Right lobe of liver (tissue), 6 donors: ENCODE measurements at regions not wholly inside any gene's neighbourhood (a gene's known extent, or its start where the extent isn't known, plus 50 kb on each side); places are given as distances from the start of the nearest gene placed in this dataset.

ENCODE experiments used
- ATAC-seq, 4 donors: fragments of 200-7000 bp; cut with Tn5 transposase; one replicate each; pipeline ENCODE4 v1.9.1; 2020; ENCODE audit warnings: mild to moderate bottlenecking in 4 of 4, moderate library complexity in 4 of 4
- DNase-seq, 3 donors: peaks; one replicate each; pipeline ENCODE4 v3.0.0-alpha.2; 2020
- H3K27ac ChIP-seq, 3 donors: fragments of 200-600 bp; one replicate each; pipeline ENCODE4 v1.8.0; 2022
- H3K27me3 ChIP-seq, 2 donors: fragments of 200-600 bp; one replicate each; pipeline ENCODE4 v1.8.0; 2022
- H3K36me3 ChIP-seq, 4 donors: fragments of 200-600 bp; sonication (generic) in 1 of 4; one replicate each; pipeline versions ENCODE4 v1.5.1 to v1.8.0; 2017 to 2022; ENCODE audit warnings: control low read depth in 1 of 4
- H3K4me1 ChIP-seq, 4 donors: fragments of 200-600 bp; sonication (generic) in 1 of 4; one replicate each; pipeline versions ENCODE4 v1.5.1 to v1.8.0; 2017 to 2022; ENCODE audit warnings: control low read depth in 1 of 4
- H3K4me3 ChIP-seq, 3 donors: fragments of 200-600 bp; one replicate each; pipeline ENCODE4 v1.8.0; 2022
- H3K9me3 ChIP-seq, 4 donors: fragments of 200-600 bp; sonication (generic) in 1 of 4; one replicate each; pipeline versions ENCODE4 v1.5.1 to v1.8.0; 2017 to 2022; ENCODE audit warnings: control low read depth in 1 of 4
- CTCF ChIP-seq, 4 donors: fragments of 200-600 bp in 3 of 4; fragments of 450-650 bp in 1 of 4; IDR thresholded peaks; one replicate each; pipeline versions ENCODE4 v1.5.1 to v1.8.0; 2016 to 2022; ENCODE audit warnings: antibody characterized with exemption in 4 of 4, mild to moderate bottlenecking in 2 of 4
- POLR2A ChIP-seq: fragments of 450-650 bp; IDR thresholded peaks from one replicate; pipeline ENCODE4 v1.6.1; 2017; ENCODE audit warnings: antibody characterized with exemption, mild to moderate bottlenecking
- WGBS: methylation state at CpG from one replicate; pipeline ENCODE4 v1.1.6; 2018; ENCODE audit warnings: low coverage, low lambda C conversion rate; ENCODE audit not compliant: insufficient coverage; ENCODE audit errors: missing lambda C conversion rate; 5-methylcytosine and 5-hydroxymethylcytosine counted together
- intact Hi-C, 2 donors: fragments of 100-400 bp; cut with DNase I; formaldehyde crosslinking; loops; one replicate each; pipeline versions ENCODE4 v1.11.2 to v1.14.1; 2022
- donor health status: DM: no; HTN: yes; CAD: no.
- donor health status: DM: no; HTN: no; CAD: no.
- donor health status: DM: no; HTN: no; CAD: no.
- donor health status: DM: no; HTN: yes; CAD: no.
- donor health status: DM: no; HTN: yes; CAD: no.

- Histone ChIP-seq H3K36me3 (no peaks in the 10 kb centered on the region), H3K4me1 (no peaks in the 10 kb centered on the region), H3K27ac (no peak overlapping the region), H3K4me3 (no peak overlapping the region), H3K9me3 (no peaks in the 10 kb centered on the region), H3K27me3 (no peaks in the 10 kb centered on the region)
- DNase-seq (no peak), ATAC-seq (no peak)
- WGBS: no CpG with 5 or more reads among the region's 18 CpGs
- intact Hi-C loops: no loop called here
- no peak for TF ChIP-seq POLR2A
- TF ChIP-seq CTCF (IDR thresholded peaks at IDR 0.05): no peak
Observed at GRCh38 chr10:107545717-107546116, 381.2 kb upstream of the SORCS1 start.

GRCh38 chr10:107544706-107545520, 380.4 kb upstream of the SORCS1 start:
- Histone ChIP-seq H3K36me3 (no peaks in the 10 kb centered on the region), H3K4me1 (no peaks in the 10 kb centered on the region), H3K4me3 (no peak overlapping the region), H3K27ac (no peak overlapping the region), H3K27me3 (no peaks in the 10 kb centered on the region), H3K9me3 (no peaks in the 10 kb centered on the region)
- no peak for TF ChIP-seq CTCF (IDR thresholded peaks at IDR 0.05)
- no peak for TF ChIP-seq POLR2A
- intact Hi-C loops: no loop called here
- ATAC-seq (no peak), DNase-seq (no peak)
- WGBS: 69% methylated on average over 5 of the region's 14 CpGs

- Histone ChIP-seq H3K4me1 (no peaks in the 10 kb centered on the region), H3K36me3 (no peaks in the 10 kb centered on the region), H3K9me3 (no peaks in the 10 kb centered on the region), H3K4me3 (no peak overlapping the region), H3K27me3 (no peaks in the 10 kb centered on the region), H3K27ac (no peak overlapping the region)
- TF ChIP-seq POLR2A (no peak), CTCF (IDR thresholded peaks at IDR 0.05) (no peak)
- 43% methylated on average over 5 of the region's 5 CpGs for WGBS
- ATAC-seq: no peak
- intact Hi-C loops: no loop called here
- DNase-seq: no peak
Observed at GRCh38 chr10:107542607-107543006, 378.1 kb upstream of the SORCS1 start.

GRCh38 chr10:107542016-107542415, 377.5 kb upstream of the SORCS1 start:
- H3K4me1 ChIP-seq: no peaks in the 10 kb centered on the region
- TF ChIP-seq POLR2A (no peak), CTCF (IDR thresholded peaks at IDR 0.05) (no peak)
- H3K27ac ChIP-seq: no peak overlapping the region
- DNase-seq: no peak
- H3K4me3 ChIP-seq: no peak overlapping the region
- H3K27me3 ChIP-seq: no peaks in the 10 kb centered on the region
- no peak for ATAC-seq
- H3K36me3 ChIP-seq: no peaks in the 10 kb centered on the region
- intact Hi-C loops: no loop called here
- WGBS: 48% methylated on average over 1 of the region's 1 CpG
- H3K9me3 ChIP-seq: no peaks in the 10 kb centered on the region
